T-helper 1 cell treated with Interleukin-12 subunit alpha and Interleukin-12 subunit beta and Interleukin-4 antibody, amounts not matched to agents 30 ng/mL and 1 ng/mL, for 36 hours (primary cell): ENCODE measurements at regions not wholly inside any gene's neighbourhood (a gene's known extent, or its start where the extent isn't known, plus 50 kb on each side); places are given as distances from the start of the nearest gene placed in this dataset.

Experiments
- intact Hi-C: fragments of 100-400 bp; cut with micrococcal nuclease; formaldehyde crosslinking; loops from one replicate; pipeline ENCODE4 v1.15.1; 2024

GRCh38 chr6:90787446-90787845, 200.6 kb upstream of the MAP3K7 start:
- intact Hi-C loops = no loop called here

- intact Hi-C loops = no loop called here
Observed at GRCh38 chr6:90780778-90781177, 193.9 kb upstream of the MAP3K7 start.

GRCh38 chr6:90780141-90780540, 193.3 kb upstream of the MAP3K7 start:
- intact Hi-C loops = no loop called here

- intact Hi-C loops = no loop called here
Observed at GRCh38 chr6:90778417-90779203, 191.7 kb upstream of the MAP3K7 start.

GRCh38 chr6:90770778-90771177, 183.9 kb upstream of the MAP3K7 start:
- intact Hi-C loops = no loop called here

- intact Hi-C loops = no loop called here
Observed at GRCh38 chr6:90765895-90766294, 179.0 kb upstream of the MAP3K7 start.

GRCh38 chr6:90765491-90765890, 178.6 kb upstream of the MAP3K7 start:
- intact Hi-C loops = no loop called here

- intact Hi-C loops = no loop called here
Observed at GRCh38 chr6:90764001-90764400, 177.1 kb upstream of the MAP3K7 start.

- intact Hi-C loops = no loop called here
Observed at GRCh38 chr6:90759664-90760063, 172.8 kb upstream of the MAP3K7 start.

- intact Hi-C loops = no loop called here
Observed at GRCh38 chr6:90758741-90759140, 171.9 kb upstream of the MAP3K7 start.

GRCh38 chr6:90753820-90754643, 167.2 kb upstream of the MAP3K7 start:
- intact Hi-C loops = no loop called here

GRCh38 chr6:90739802-90740201, 152.9 kb upstream of the MAP3K7 start:
- intact Hi-C loops = no loop called here

GRCh38 chr6:90739339-90739738, 152.5 kb upstream of the MAP3K7 start:
- intact Hi-C loops = no loop called here

- intact Hi-C loops = no loop called here
Observed at GRCh38 chr6:90730151-90730673, 143.3 kb upstream of the MAP3K7 start.

- intact Hi-C loops = no loop called here
Observed at GRCh38 chr6:90729057-90729456, 142.2 kb upstream of the MAP3K7 start.

- intact Hi-C loops = no loop called here
Observed at GRCh38 chr6:90722648-90723047, 135.8 kb upstream of the MAP3K7 start.

- intact Hi-C loops = no loop called here
Observed at GRCh38 chr6:90720404-90720803, 133.5 kb upstream of the MAP3K7 start.

- intact Hi-C loops = no loop called here
Observed at GRCh38 chr6:90719321-90720195, 132.7 kb upstream of the MAP3K7 start.

- intact Hi-C loops = no loop called here
Observed at GRCh38 chr6:90716376-90716775, 129.5 kb upstream of the MAP3K7 start.

- intact Hi-C loops = no loop called here
Observed at GRCh38 chr6:90715093-90715655, 128.3 kb upstream of the MAP3K7 start.

GRCh38 chr6:90714319-90714718, 127.4 kb upstream of the MAP3K7 start:
- intact Hi-C loops = no loop called here
